ENCODE measurements at regions not wholly inside any gene's neighbourhood (a gene's known extent, or its start where the extent isn't known, plus 50 kb on each side); places are given as distances from the start of the nearest gene placed in this dataset.

DNA sequence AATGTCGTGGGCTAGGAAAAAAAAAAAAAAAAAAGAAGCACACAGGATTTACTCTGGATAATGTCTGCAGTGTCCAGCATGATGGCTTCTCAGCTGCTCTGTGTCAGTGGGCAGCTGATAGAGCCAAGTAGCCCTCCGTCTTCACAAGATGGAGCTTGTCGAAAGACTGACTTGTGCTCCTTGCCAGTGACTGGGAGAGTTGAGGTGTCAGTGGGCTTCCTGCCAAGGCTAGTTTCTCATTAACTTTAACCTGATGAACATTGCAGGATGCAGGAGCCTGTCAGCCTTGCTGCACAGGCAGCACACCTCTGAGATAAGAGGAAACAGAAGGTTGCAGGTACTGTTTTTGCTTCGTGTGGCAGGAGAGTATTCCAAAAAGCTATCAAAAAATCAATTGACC is 171.4 kb upstream of the SGCD start:
- no peak for FAIRE-seq
- no peak overlapping the region for H3K27ac ChIP-seq (ENCODE audit: low read depth, low read length)
- POLR2A ChIA-PET (ENCODE audit: partially characterized antibody): no interaction called here
- TF ChIP-seq SIRT6 (IDR thresholded peaks at IDR 0.05; ENCODE audit: low read length): no peak
- TF ChIP-seq SIN3A (conservative IDR thresholded peaks at IDR 0.05 in 1 of 2, IDR thresholded peaks at IDR 0.05 in 1 of 2; ENCODE audit: low read depth in 1 of 2, low read length in 2 of 2): no peak
- TF ChIP-seq SUZ12 (IDR thresholded peaks at IDR 0.05; ENCODE audit: low read length): no peak
- no peak for TF ChIP-seq TEAD4 (IDR thresholded peaks at IDR 0.05; ENCODE audit: low read depth, low read length)
- TF ChIP-seq SP4 (IDR thresholded peaks at IDR 0.05; ENCODE audit: low read length): no peak
- no peak for TF ChIP-seq TBP (IDR thresholded peaks at IDR 0.05; ENCODE audit: low read depth, low read length)
- TF ChIP-seq SAP30 (IDR thresholded peaks at IDR 0.05; ENCODE audit: insufficient read depth, insufficient replicate concordance, low read length): no peak
- TF ChIP-seq TCF12 (IDR thresholded peaks at IDR 0.05; ENCODE audit: low read depth, low read length): no peak
- no peak for TF ChIP-seq CREB1 (IDR thresholded peaks at IDR 0.05)
- no peak for TF ChIP-seq CHD2 (IDR thresholded peaks at IDR 0.05; ENCODE audit: low read length)
- TF ChIP-seq, protein P1, sequence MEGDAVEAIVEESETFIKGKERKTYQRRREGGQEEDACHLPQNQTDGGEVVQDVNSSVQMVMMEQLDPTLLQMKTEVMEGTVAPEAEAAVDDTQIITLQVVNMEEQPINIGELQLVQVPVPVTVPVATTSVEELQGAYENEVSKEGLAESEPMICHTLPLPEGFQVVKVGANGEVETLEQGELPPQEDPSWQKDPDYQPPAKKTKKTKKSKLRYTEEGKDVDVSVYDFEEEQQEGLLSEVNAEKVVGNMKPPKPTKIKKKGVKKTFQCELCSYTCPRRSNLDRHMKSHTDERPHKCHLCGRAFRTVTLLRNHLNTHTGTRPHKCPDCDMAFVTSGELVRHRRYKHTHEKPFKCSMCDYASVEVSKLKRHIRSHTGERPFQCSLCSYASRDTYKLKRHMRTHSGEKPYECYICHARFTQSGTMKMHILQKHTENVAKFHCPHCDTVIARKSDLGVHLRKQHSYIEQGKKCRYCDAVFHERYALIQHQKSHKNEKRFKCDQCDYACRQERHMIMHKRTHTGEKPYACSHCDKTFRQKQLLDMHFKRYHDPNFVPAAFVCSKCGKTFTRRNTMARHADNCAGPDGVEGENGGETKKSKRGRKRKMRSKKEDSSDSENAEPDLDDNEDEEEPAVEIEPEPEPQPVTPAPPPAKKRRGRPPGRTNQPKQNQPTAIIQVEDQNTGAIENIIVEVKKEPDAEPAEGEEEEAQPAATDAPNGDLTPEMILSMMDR (IDR thresholded peaks at IDR 0.05; ENCODE audit: control extremely low read depth in 1 of 3, insufficient read depth in 1 of 3, low read depth in 1 of 3, low read length in 3 of 3): no peak
- no peak for TF ChIP-seq KDM4A (IDR thresholded peaks at IDR 0.05; ENCODE audit: low read depth, low read length, severe bottlenecking)
- no peak for TF ChIP-seq BCL11A (IDR thresholded peaks at IDR 0.05; ENCODE audit: low read depth in 2 of 2, low read length in 2 of 2)

More for the DNA sequence above, 171.4 kb upstream of the SGCD start:
- H3K23me2 ChIP-seq (ENCODE audit: low read depth, low read length): no peaks in the 10 kb centered on the region
- H3K27me3 ChIP-seq (replicated peaks in 1 of 4; ENCODE audit: control insufficient read depth in 3 of 4, extremely low read depth in 1 of 4, insufficient read depth in 3 of 4, low read length in 3 of 4): no peaks in the 10 kb centered on the region
- no peaks in the 10 kb centered on the region for H3K79me1 ChIP-seq (ENCODE audit: low read depth, low read length)
- no peaks in the 10 kb centered on the region for H4K20me1 ChIP-seq (replicated peaks in 1 of 2; ENCODE audit: control insufficient read depth in 1 of 2, insufficient read depth in 2 of 2, low read length in 2 of 2)
- no peak overlapping the region for H2AK5ac ChIP-seq (ENCODE audit: low read depth, low read length)
- H2BK5ac ChIP-seq (ENCODE audit: low read depth, low read length): 0 out of 2 replicates have a peak overlapping the region, but pooled peaks have one; percentile 1
- H3K23ac ChIP-seq (ENCODE audit: insufficient read length): no peak overlapping the region
- no peak overlapping the region for H4K8ac ChIP-seq (ENCODE audit: extremely low read depth, insufficient read depth, low read length)
- H2BK20ac ChIP-seq (ENCODE audit: low read length): no peak overlapping the region
- no peak overlapping the region for H4K5ac ChIP-seq (ENCODE audit: insufficient read length, low read depth, low read length)
- CTCF ChIA-PET (ENCODE audit: partially characterized antibody): interaction anchor here (0.6 to 1.6 kb wide), 2 partner anchors 39 to 105 kb away, joined by 3 read pairs; no protein-coding TSS in a partner anchor
- H3K4ac ChIP-seq (replicated peaks; ENCODE audit: insufficient read length, low read depth, low read length): no peak overlapping the region
- no peaks in the 10 kb centered on the region for H3K4me1 ChIP-seq (replicated peaks in 1 of 4; ENCODE audit: control insufficient read depth in 3 of 4, insufficient read depth in 4 of 4, low read length in 3 of 4)
- H3K4me2 ChIP-seq (ENCODE audit: insufficient read depth in 1 of 2, low read depth in 2 of 2, low read length in 2 of 2): no peak overlapping the region
- H3K9me3 ChIP-seq (ENCODE audit: insufficient read depth in 2 of 2, low read depth in 1 of 2, low read length in 1 of 2): no peaks in the 10 kb centered on the region
- H2BK12ac ChIP-seq (ENCODE audit: low read depth, low read length): no peak overlapping the region
- no peak overlapping the region for H3K14ac ChIP-seq (ENCODE audit: insufficient read length)
- no peak overlapping the region for H3K9ac ChIP-seq (replicated peaks in 1 of 4; ENCODE audit: extremely low read depth in 1 of 4, low read depth in 3 of 4, low read length in 3 of 4)
- no peak overlapping the region for H3K4me3 ChIP-seq (ENCODE audit: extremely low read depth in 1 of 4, insufficient read depth in 2 of 4, low read depth in 3 of 4, low read length in 4 of 4)
- WGBS, 2 experiments (ENCODE audit: extremely low coverage in 1 of 2, insufficient coverage in 1 of 2, insufficient read length in 1 of 2, insufficient replicate concordance in 2 of 2, low coverage in 1 of 2, low lambda C conversion rate in 2 of 2, missing lambda C conversion rate in 1 of 2): 86% methylated on average over 3 of the region's 4 CpGs; no CpG with 5 or more reads in 1 of the 2 experiments
- no peak overlapping the region for H2BK120ac ChIP-seq (replicated peaks; ENCODE audit: low read depth, low read length)
- no peak overlapping the region for H2AFZ ChIP-seq (ENCODE audit: low read length)
- no peaks in the 10 kb centered on the region for H3K36me3 ChIP-seq (ENCODE audit: control insufficient read depth in 2 of 4, insufficient read depth in 4 of 4, low read length in 3 of 4)
- no peak overlapping the region for H2BK15ac ChIP-seq (ENCODE audit: low read length)
- H3K79me2 ChIP-seq (ENCODE audit: control insufficient read depth in 1 of 2, insufficient read depth in 2 of 2, low read length in 2 of 2): no peaks in the 10 kb centered on the region
- no peak overlapping the region for H3K56ac ChIP-seq (replicated peaks; ENCODE audit: insufficient read length, low read depth, low read length)
- no peak overlapping the region for H3K18ac ChIP-seq (ENCODE audit: extremely low read depth, low read length)
- no peak for DNase-seq (ENCODE audit: low read depth in 1 of 2, low spot score in 2 of 2)
- no peak overlapping the region for H4K91ac ChIP-seq (replicated peaks; ENCODE audit: insufficient read length, low read length)

Data from H1 (cell line).